HAP-1 (cell line): ENCODE measurements at regions not wholly inside any gene's neighbourhood (a gene's known extent, or its start where the extent isn't known, plus 50 kb on each side); places are given as distances from the start of the nearest gene placed in this dataset.

Experiments used
- DNase-seq, 2 experiments: peaks; one replicate each; pipeline ENCODE4 v3.0.0-alpha.2; 2016 to 2020; ENCODE audit warnings: low spot score in 2 of 2
- H3K27me3 ChIP-seq: fragments of 250-450 bp; sonication (Bioruptor Pico); 2 replicates; pipeline ENCODE4 v1.5.1; 2020; ENCODE audit warnings: low read depth, mild to moderate bottlenecking, moderate library complexity
- H3K36me3 ChIP-seq: fragments of 250-450 bp; sonication (Bioruptor Pico); replicated peaks from 2 replicates; pipeline ENCODE4 v1.5.1; 2020; ENCODE audit warnings: mild to moderate bottlenecking
- H3K4me1 ChIP-seq: fragments of 250-450 bp; sonication (Bioruptor Pico); 2 replicates; pipeline ENCODE4 v1.5.1; 2020; ENCODE audit warnings: mild to moderate bottlenecking
- H3K4me3 ChIP-seq: fragments of 250-450 bp; sonication (Bioruptor Pico); 2 replicates; pipeline ENCODE4 v1.5.1; 2020; ENCODE audit warnings: mild to moderate bottlenecking, moderate library complexity
- H3K9me3 ChIP-seq: fragments of 250-450 bp; sonication (Bioruptor Pico); 2 replicates; pipeline ENCODE4 v1.5.1; 2020; ENCODE audit warnings: mild to moderate bottlenecking, moderate library complexity
- in situ Hi-C: fragments of 300-500 bp; cut with MboI; formaldehyde crosslinking; loops from 3 replicates; pipeline ENCODE4 v1.14.3; 2020; ENCODE audit warnings: low sequenced_read_pairs, inconsistent platforms, mixed read lengths

GRCh38 chr13:88958821-88959220, 1287.7 kb downstream of the SLITRK5 start:
- Histone ChIP-seq H3K4me1 (no peaks in the 10 kb centered on the region), H3K9me3 (no peaks in the 10 kb centered on the region), H3K27me3 (no peaks in the 10 kb centered on the region), H3K4me3 (no peak overlapping the region), H3K36me3 (no peaks in the 10 kb centered on the region)
- DNase-seq: no peak
- in situ Hi-C loops: no loop called here

GRCh38 chr13:88976466-88976865, 1305.3 kb downstream of the SLITRK5 start:
- in situ Hi-C loops: no loop called here
- Histone ChIP-seq H3K36me3 (no peaks in the 10 kb centered on the region), H3K4me3 (no peak overlapping the region), H3K27me3 (no peaks in the 10 kb centered on the region), H3K4me1 (no peaks in the 10 kb centered on the region), H3K9me3 (no peaks in the 10 kb centered on the region)
- DNase-seq: no peak

GRCh38 chr13:88978607-88979006, 1307.4 kb downstream of the SLITRK5 start:
- no peaks in the 10 kb centered on the region for H3K4me1 ChIP-seq
- no peaks in the 10 kb centered on the region for H3K36me3 ChIP-seq
- DNase-seq: no peak
- in situ Hi-C loops: no loop called here
- no peaks in the 10 kb centered on the region for H3K27me3 ChIP-seq
- H3K9me3 ChIP-seq: no peaks in the 10 kb centered on the region
- no peak overlapping the region for H3K4me3 ChIP-seq

- no peaks in the 10 kb centered on the region for H3K36me3 ChIP-seq
- H3K4me3 ChIP-seq: no peak overlapping the region
- in situ Hi-C loops: no loop called here
- H3K4me1 ChIP-seq: no peaks in the 10 kb centered on the region
- no peaks in the 10 kb centered on the region for H3K27me3 ChIP-seq
- no peak for DNase-seq
- no peaks in the 10 kb centered on the region for H3K9me3 ChIP-seq
These were observed 1308.4 kb downstream of the SLITRK5 start for GRCh38 chr13:88979465-88980175.

GRCh38 chr13:89003656-89004055, 1332.5 kb downstream of the SLITRK5 start:
- Histone ChIP-seq H3K9me3 (no peaks in the 10 kb centered on the region), H3K36me3 (no peaks in the 10 kb centered on the region), H3K27me3 (no peaks in the 10 kb centered on the region), H3K4me3 (no peak overlapping the region), H3K4me1 (no peaks in the 10 kb centered on the region)
- in situ Hi-C loops: no loop called here
- DNase-seq: no peak

GRCh38 chr13:89011615-89012014, 1340.4 kb downstream of the SLITRK5 start:
- H3K4me1 ChIP-seq: no peaks in the 10 kb centered on the region
- no peak overlapping the region for H3K4me3 ChIP-seq
- in situ Hi-C loops: no loop called here
- no peaks in the 10 kb centered on the region for H3K36me3 ChIP-seq
- DNase-seq: no peak
- no peaks in the 10 kb centered on the region for H3K9me3 ChIP-seq
- H3K27me3 ChIP-seq: no peaks in the 10 kb centered on the region

GRCh38 chr13:89027694-89028306, 1356.6 kb downstream of the SLITRK5 start:
- DNase-seq: no peak
- Histone ChIP-seq H3K36me3 (no peaks in the 10 kb centered on the region), H3K4me3 (no peak overlapping the region), H3K27me3 (no peaks in the 10 kb centered on the region), H3K4me1 (no peaks in the 10 kb centered on the region), H3K9me3 (no peaks in the 10 kb centered on the region)
- in situ Hi-C loops: no loop called here

- Histone ChIP-seq H3K4me1 (no peaks in the 10 kb centered on the region), H3K4me3 (no peak overlapping the region), H3K36me3 (no peaks in the 10 kb centered on the region), H3K27me3 (no peaks in the 10 kb centered on the region), H3K9me3 (no peaks in the 10 kb centered on the region)
- DNase-seq: no peak
- in situ Hi-C loops: no loop called here
These were observed 1357.9 kb downstream of the SLITRK5 start for GRCh38 chr13:89029062-89029461.

GRCh38 chr13:89034015-89034414, 1362.8 kb downstream of the SLITRK5 start:
- Histone ChIP-seq H3K9me3 (no peaks in the 10 kb centered on the region), H3K27me3 (no peaks in the 10 kb centered on the region)

GRCh38 chr13:89052699-89053098, 1381.5 kb downstream of the SLITRK5 start:
- Histone ChIP-seq H3K36me3 (no peaks in the 10 kb centered on the region), H3K27me3 (no peaks in the 10 kb centered on the region), H3K4me1 (no peaks in the 10 kb centered on the region), H3K9me3 (no peaks in the 10 kb centered on the region), H3K4me3 (no peak overlapping the region)
- in situ Hi-C loops: no loop called here
- DNase-seq: no peak

More at GRCh38 chr13:89034015-89034414, 1362.8 kb downstream of the SLITRK5 start:
- H3K4me3 ChIP-seq: no peak overlapping the region
- in situ Hi-C loops: no loop called here
- no peak for DNase-seq
- no peaks in the 10 kb centered on the region for H3K36me3 ChIP-seq
- no peaks in the 10 kb centered on the region for H3K4me1 ChIP-seq

- H3K9me3 ChIP-seq: no peaks in the 10 kb centered on the region
- H3K4me1 ChIP-seq: no peaks in the 10 kb centered on the region
- in situ Hi-C loops: no loop called here
- H3K36me3 ChIP-seq: no peaks in the 10 kb centered on the region
- DNase-seq: no peak
- no peaks in the 10 kb centered on the region for H3K27me3 ChIP-seq
- no peak overlapping the region for H3K4me3 ChIP-seq
These were observed 1382.2 kb downstream of the SLITRK5 start for GRCh38 chr13:89053418-89053817.

GRCh38 chr13:89057274-89057673, 1386.1 kb downstream of the SLITRK5 start:
- Histone ChIP-seq H3K36me3 (no peaks in the 10 kb centered on the region), H3K4me1 (no peaks in the 10 kb centered on the region), H3K27me3 (no peaks in the 10 kb centered on the region), H3K9me3 (no peaks in the 10 kb centered on the region), H3K4me3 (no peak overlapping the region)
- DNase-seq: no peak
- in situ Hi-C loops: no loop called here

GRCh38 chr13:89057862-89058261, 1386.7 kb downstream of the SLITRK5 start:
- Histone ChIP-seq H3K36me3 (no peaks in the 10 kb centered on the region), H3K27me3 (no peaks in the 10 kb centered on the region), H3K4me1 (no peaks in the 10 kb centered on the region), H3K4me3 (no peak overlapping the region), H3K9me3 (no peaks in the 10 kb centered on the region)
- in situ Hi-C loops: no loop called here
- no peak for DNase-seq

GRCh38 chr13:89061821-89062220, 1390.7 kb downstream of the SLITRK5 start:
- in situ Hi-C loops: no loop called here
- no peaks in the 10 kb centered on the region for H3K27me3 ChIP-seq
- no peaks in the 10 kb centered on the region for H3K9me3 ChIP-seq
- no peak overlapping the region for H3K4me3 ChIP-seq
- no peaks in the 10 kb centered on the region for H3K36me3 ChIP-seq
- H3K4me1 ChIP-seq: no peaks in the 10 kb centered on the region
- DNase-seq: no peak
